GM18873 (cell line): ENCODE measurements at regions not wholly inside any gene's neighbourhood (a gene's known extent, or its start where the extent isn't known, plus 50 kb on each side); places are given as distances from the start of the nearest gene placed in this dataset.

Experiments used
- ATAC-seq: cut with Tn5 transposase; IDR thresholded peaks from one replicate; pipeline ENCODE4 v1.9.1; 2021; ENCODE audit warnings: mild to moderate bottlenecking, moderate library complexity, moderate number of reproducible peaks; ENCODE audit not compliant: unreplicated experiment, low FRiP score

DNA sequence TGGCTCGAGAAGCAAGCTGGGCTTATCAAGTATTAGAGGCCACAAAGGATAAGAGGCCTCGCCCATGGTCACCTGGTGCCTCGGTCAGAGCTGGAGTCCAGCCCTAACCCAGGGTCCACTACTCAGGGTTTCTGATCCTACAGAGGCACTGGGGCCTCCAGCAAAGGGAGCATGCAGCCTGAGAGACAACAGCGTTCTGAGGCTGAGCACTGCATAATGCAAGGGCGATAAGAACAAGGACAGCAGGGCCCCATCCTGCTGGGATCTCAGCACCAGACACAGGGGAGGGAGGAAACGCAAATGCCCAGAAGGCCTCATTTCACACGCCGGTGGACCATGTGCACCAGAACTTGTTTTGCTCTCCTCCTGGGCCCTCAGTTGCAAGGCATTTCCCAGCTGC, 63.0 kb downstream of the C5orf15 start:
- ATAC-seq, result no peak

DNA sequence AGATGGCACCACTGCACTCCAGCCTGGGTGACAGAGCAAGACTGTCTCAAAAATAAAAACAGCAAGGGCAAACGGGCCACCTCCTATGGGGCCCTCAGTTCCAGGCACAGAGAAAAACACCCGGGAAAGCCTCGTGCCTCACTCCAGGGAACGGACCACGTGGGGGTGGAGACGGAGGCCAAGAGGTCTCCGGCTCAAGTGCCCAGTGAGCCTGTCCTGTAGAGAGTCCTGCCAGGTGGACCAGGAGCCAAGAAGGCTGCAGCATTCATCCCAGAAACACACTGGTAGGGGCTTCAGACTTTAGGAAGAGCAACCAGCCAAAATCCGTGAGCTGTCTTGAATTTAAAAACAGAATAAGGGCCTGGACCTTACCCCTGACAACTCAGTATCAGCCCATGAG, 63.8 kb downstream of the C5orf15 start:
- ATAC-seq, result no peak

DNA sequence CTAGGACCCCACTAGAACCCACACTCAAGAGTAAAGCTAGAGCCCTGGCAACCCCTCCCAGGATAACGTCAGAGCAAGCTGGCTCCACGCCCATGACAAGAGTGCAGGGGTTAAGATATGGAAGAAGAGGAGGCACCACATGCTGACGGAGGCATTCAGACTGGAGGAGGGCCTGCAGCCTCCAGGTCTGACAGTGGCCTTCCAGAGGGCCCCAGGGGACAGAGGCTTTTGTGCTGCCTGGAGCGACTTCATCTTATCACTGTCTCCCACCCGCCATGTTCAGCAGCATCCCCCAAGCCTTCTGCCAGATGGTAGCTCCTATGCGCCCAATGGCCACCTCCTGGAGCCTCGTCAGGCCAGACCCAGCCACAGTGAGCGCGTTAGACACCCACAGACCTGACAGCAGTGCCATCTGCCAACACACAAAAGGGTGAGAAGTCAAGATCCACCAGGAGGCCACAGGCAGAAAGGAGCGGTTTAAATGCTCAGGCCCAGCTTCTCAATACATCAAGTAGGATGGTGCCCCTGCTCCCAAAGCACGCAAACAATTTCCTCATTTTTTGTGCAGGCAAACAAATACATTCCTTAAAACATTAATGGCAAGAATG, 65.8 kb downstream of the C5orf15 start:
- no peak for ATAC-seq

DNA sequence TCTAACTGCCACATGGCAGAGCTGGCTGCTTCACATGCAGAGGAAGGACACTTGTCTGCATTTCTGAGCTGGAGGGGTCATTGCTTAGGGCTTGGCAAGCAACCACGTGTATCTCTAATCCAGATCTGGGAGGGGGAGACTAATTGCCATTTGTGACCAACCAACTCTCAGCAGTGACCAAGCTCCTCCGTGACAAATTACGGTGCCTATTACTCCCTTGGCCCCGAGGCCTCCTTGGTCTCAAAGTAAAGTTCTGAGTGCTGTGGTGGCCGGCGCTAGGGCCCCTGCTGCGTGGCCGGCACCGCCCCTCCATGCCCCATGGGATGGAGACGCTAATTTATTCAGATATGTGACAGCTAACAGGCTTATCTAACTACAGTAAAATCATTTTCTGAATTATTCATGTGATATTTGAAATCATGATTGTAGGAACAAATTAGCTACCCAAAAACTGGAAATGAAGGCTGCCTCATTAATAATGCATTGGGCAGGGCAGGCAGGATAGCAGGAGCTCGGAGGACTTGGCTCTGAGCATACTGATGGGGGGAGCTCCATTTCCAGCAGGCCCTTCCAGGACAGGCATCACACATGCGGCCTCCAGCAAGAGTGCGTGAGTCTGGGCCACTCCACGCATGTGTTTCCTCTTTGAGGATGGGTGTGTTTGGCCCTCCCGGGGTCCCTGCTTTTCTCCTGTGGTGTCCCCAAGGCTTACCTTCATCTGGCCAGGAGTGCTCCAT, 67.7 kb downstream of the C5orf15 start:
- no peak for ATAC-seq

DNA sequence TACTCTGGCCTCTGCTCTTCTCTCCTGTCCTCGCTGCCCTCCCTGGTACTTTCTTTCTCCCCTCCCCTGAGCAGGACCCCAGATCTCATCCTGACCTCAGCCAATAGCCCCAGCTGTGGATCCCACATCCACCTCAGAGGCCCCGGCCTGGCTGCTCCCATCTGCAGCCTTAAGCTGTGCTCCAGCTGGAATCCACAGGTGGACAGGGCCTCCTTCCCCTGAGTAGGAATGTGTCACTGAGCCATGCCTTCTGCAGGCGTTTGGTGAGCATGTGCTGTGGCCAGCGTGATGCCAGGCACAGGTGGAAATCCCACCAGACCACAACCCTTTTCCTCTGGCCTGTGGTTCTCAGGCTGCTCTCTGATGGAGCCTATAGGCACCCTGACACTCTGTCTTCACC, 68.9 kb downstream of the C5orf15 start:
- ATAC-seq, result no peak

DNA sequence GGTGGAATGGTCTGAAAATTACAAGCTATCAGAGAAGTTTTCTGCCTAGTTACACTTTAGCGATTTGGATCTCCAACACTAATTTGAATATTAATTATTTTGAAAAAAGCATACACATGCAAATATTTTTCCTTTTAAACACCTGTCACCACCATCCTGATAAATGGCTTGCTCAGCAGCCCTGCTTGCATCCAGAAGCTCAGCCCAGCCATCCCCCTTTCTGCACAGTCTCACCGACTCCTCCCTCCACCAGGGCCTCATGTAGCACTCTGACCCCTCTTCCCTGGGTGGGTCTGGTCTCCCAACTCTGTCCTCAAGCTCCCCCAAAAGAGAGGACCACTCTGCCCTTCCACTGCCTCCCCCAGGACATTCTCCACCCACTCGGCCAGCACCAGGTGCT, 70.0 kb downstream of the C5orf15 start:
- ATAC-seq, result no peak

DNA sequence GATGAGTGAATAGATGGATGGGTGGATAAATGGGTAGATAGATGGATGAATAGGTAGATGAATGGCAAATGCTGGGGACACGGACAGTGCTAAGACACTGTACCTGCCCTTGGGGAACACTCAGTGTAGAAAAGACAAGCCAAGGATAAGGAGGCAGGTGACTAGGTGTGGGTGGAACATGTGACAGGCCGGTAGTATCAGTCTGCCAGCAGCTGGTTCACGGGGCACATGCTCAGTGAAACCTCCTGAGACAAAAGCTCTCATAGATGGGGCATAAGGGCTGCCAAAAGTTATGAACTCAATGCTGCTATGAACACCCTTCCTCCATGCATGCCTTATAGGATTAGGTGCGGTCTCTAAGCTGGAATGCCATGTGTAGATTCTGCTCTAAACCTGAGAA, 71.0 kb downstream of the C5orf15 start:
- no peak for ATAC-seq

DNA sequence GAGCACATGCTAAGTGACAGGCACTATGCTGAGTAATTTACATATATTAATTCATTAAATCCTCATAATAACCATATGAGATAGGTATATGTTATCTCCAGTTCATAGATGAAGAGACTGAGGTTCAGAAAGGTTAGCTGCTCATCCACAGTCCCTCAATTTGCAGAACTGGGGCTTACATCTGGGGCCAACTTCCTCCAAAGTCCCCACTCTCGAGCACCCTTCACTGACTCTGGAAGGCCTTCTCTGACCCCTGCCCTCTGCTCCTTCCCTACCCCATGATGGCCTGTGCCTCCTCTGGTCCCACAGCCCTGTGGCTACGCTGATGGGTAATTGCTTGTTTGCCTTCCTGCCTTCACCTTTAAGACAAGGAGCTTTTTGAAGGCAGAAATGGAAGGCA, 71.6 kb downstream of the C5orf15 start:
- no peak for ATAC-seq

DNA sequence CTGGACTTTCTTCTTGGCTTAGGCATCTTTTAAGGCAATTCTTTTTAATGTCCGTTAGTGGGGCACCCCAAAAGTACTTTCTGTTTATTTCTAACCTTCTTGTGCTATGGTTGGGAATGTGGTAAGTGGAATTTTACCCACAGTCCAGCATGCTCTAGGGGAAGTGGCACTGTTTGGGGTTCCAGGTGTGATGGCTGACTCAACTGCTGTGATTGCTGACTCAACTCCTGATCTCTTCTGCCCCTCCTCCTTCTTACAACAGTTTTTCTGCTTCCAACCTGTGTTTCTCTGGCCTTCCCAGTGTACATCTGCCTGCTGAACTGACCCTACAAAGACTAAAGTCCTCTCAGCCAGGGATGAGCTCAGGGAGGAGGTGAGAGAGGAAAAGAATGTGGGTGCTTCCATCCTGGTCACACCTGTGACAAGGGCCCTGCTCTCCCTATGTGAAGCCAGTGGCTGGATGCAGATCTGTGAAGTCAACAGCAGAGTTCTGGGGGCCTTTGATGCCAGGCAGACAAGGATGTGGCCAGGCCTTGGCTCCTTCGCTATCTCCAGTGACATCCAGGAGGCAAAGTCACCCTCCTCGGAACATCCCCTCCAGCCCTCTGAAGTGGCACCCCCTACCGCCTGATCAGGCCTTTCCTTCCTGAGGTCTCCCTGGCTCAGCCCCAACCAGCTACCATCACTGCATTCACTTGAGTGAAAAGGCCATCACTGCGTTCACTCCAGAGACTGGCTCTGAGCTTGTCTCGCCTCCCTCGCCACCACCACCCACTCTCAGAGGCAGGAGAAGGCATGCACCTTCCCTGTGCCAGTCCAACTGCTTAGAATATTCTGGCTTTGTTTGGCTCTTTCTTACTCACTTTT, 72.2 kb downstream of the C5orf15 start:
- no peak for ATAC-seq

DNA sequence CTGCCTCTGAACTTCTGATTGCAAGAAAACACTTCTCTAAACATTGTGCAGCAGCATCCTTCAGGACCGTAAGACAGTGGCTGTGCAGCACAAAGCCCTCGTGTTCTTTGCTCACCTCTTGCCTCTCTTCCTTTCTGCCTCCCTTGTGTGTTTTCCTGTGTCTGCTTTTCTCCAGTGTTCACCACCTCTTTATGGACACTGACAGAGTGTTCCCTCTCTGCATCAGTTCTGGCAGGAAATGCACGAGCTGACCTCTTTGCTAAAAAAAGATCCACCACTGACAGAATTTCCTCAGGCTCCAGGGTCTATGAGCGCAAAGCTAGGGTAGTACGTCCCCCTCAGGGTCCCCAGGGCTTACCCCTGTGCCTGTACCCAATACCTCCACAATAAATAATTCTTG, 74.3 kb downstream of the C5orf15 start:
- ATAC-seq, result no peak

DNA sequence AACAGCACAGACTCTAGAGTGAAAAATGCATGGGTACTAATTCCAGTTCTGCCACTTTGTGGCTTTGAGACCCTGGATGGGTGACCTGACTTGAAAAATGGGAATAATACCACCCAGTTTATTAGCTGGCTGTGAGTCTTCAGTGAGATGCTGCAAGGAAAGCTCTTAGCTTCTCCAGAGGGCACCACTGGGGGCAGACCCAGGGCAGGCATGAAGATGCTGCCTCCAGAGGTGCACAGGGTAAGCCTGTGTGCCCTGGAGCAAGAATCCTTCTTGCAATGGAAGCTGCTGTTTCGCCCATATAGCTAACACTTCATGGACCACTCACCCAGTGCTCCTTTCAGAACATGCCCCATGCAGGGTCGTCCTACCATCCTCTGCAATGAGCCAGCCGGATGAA, 75.7 kb downstream of the C5orf15 start:
- no peak for ATAC-seq

DNA sequence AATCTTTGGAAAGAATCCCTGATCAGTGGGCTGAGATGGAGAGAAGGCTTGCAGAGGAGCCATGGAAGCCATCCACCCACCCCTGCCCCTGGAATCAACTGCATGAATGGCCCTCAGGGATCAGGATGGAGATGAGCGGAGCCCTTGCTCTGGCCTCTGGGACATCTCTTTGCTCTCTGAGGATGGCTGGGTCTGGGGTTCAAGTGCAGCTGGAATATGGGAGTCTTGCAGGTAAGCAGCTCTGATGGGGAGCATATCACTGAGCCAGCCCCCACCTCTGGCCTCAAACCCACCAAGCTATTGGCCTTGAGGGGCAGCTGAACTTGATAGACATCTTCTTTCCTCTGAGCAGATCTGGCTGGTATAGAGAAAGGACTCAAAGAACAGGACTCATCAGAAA, 76.1 kb downstream of the C5orf15 start:
- ATAC-seq, result no peak

DNA sequence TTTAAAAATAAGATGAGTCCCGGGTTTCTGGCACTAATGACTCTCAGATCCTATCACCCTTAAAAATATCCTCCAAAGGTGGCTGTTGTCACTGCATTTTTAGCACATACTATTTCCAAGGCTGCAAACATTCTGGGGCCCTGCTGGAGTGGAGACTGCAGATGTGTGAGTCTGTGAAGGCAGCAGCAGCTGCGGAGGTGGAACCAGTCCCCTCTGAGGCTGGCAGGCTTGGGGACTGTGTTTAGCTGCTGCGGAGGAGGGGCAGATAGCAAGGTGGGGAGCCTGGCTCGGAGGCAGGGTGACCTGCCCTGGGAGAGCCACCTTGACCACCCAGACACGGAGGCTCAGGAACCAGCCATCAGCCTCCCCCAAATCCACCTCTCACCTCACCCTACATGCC, 77.0 kb downstream of the C5orf15 start:
- ATAC-seq, result no peak

DNA sequence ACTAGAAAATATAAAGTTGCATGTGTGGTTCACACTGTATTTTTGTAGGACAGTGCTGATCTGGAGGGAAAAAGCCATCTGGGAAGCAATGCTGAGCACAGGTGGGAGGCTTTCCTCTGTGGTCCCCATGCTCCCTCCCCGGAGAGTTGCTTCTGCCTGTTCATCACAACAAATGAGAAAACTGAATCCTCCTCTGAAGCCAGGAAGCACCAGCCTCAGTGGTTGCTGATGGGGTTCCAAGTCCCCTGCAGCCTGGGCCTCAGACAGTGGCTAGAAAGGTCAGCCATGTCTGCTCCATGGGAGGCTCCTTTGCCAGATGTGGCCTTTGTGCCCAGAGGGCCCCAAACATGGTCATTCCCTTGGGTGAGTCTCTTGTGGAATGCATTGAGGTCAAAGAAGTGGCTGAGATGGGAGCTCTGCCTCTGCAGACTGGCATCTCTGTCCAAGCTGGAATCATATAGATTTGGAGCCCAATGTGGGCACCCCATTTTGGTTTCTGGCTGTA, 77.6 kb downstream of the C5orf15 start:
- no peak for ATAC-seq

DNA sequence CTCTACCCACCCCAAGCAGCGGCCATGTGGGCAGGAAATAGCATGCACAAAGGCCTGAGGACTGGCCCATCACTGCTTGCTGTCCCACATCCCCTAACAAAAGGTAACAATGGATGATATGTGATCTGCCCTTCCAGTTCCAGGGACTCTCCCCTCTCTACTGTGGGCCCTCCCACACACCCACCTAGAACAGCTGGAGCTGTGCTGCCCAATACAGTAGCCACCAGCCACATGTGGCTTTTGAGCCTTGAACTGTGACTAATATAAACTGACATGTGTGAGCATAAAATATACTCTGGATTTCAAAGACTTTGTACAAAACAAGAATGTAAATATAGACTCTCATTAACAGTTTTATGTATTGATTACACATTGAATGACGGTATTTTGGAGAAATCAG, 78.1 kb downstream of the C5orf15 start:
- no peak for ATAC-seq

DNA sequence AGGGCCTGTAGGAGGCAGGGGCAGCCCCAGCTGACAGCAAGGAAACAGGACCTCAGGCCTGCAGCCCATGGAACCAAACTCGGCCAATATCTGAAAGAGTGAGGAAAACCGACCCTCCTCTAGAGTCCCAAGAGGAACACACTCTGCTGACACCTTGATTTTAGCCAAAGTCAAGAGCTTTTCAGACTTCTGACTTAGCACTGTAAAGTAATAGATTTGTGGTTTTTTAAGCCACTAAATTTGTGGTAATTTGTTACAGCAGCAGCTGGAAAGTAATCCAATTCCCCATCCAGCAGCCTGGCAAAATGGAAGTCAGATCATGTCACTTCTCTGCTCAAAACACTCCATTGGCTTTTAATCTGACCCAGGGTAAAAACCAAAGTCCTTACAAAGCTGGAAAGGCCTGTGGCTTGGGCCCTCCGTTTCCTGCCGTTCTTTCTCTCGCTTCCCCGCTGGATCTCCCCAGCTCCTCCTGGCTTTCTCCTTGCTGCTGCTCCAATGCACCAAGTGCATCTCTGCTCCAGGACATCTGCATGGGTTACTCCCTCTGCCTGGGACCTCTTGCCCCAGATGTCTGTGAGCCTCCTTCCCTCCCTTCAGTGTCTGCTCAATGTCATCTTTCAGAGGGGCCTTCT, 79.0 kb downstream of the C5orf15 start:
- no peak for ATAC-seq

DNA sequence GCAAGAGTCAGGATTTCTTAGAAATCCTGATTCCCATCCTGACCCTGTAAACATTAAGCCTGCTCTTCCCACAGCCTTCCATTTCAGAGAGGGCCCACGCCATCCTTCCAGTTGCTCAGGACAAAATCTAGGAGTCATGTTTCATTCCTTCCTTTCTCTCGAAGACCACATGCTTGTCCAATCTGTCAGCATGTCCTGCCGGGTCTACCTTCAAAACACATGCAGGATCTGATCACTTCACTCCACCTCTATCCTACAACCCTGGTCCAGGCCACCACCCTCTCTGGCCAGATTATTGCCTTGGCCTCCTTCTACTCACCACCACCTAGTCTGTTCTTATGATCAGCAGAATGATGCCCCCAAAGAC, 79.8 kb downstream of the C5orf15 start:
- no peak for ATAC-seq

DNA sequence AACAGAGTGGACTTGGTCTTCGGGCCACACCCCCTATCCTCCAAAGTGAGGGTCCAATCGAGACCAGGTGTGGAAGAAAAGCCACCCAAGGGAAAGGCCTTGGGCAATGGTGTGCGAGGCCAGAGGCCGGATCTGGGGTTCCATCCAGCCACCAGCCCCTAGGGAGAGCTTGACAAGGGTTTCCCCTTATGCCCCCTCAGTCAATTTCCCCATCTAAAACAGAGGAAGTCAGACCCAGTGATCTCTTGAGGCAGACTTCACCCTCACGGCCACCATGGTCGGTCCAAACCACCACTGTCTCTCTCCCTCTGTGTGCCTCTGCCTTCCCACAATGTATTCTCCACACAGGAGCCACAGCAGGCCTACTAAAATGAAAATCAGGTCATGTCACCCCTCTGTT, 82.9 kb downstream of the C5orf15 start:
- no peak for ATAC-seq

DNA sequence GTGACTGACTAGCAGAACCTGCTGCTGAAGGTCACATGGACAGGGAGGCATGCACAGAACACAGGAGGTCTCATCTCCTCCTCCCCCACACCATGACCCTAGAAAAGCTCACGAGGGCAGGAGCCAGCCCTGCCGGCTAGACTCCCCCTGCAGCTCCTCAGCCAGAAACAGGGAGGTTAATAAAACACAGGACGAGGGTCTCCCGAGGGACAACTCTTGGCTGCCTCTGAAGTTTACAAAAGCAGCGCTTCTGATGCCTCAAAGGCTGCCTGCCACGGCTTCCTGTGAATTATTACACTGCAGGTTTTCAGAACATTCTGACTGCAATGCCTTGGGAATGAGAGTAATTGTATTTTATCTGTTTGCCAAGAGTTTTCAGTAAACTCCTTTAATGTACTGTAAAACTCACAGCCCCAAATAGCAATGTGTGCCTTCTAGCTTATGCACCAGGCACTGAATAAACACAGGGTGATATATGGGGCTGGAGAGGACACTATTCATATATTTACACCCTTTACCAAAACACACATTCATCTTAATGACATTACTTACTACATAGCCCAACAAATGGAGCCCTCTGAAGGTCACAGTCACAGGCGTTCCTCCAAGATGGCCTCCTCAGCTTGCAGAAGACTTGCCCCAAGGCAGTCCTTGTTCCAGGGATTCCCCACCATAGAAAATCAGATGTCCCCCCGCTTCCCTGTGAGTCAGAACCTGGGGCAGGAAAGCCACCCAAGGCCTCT, 83.7 kb downstream of the C5orf15 start:
- ATAC-seq, result no peak

DNA sequence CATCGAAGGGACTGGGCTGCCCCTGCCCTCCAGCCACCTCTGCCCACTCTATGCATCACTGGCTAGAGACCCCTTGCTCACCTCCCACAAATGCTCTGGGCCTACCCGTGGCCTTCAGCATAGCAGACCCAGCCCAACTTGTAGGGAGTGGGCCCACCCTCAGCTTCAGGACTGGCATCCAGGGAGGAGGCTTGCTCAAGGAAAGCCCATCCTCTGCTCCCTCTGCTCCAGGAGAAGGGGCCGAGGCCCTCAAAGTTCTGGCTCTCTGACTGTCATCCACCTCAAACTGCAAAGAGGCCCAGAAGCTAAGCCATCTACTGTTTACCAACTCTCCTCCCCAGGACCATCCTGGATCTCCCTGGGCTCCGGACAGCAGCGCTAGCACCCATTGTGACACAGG, 84.5 kb downstream of the C5orf15 start:
- ATAC-seq, result no peak
